SK-N-SH (cell line): ENCODE measurements at regions not wholly inside any gene's neighbourhood (a gene's known extent, or its start where the extent isn't known, plus 50 kb on each side); places are given as distances from the start of the nearest gene placed in this dataset.

Experiments
- CTCF ChIA-PET: fragments of 300-600, 350-600 bp; formaldehyde crosslinking; extraction: SDS; loops from one replicate; lab custom pipeline; 2021; lab: Yijun Ruan, JAX
- POLR2A ChIA-PET: fragments of 350-600 bp; sonication (Branson Sonifier 250); formaldehyde crosslinking; extraction: SDS; loops from one replicate; lab custom pipeline; 2020; ENCODE audit warnings: antibody characterized with exemption, inconsistent platforms; lab: Yijun Ruan, JAX
- DNase-seq: peaks from one replicate; pipeline ENCODE4 v3.0.0; 2012
- H2AFZ ChIP-seq: fragments of 200-600 bp; sonication (generic); 2 replicates; pipeline ENCODE4 v1.8.1; 2016; ENCODE audit warnings: antibody characterized with exemption, mild to moderate bottlenecking, low read depth
- H3F3A ChIP-seq: fragments of 200-600 bp; sonication (generic); replicated peaks from 2 replicates; pipeline ENCODE3; 2016; ENCODE audit warnings: antibody characterized with exemption, mild to moderate bottlenecking; ENCODE audit not compliant: insufficient read depth
- H3K27ac ChIP-seq, 2 experiments: fragments of 200-500 bp in 1 of 2; fragments of 200-600 bp in 1 of 2; sonication (Bioruptor generic) in 1 of 2; sonication (generic), shearing (Covaris generic) in 1 of 2; 2 replicates each; pipeline versions ENCODE4 v1.5.1 to v1.6.1; 2014 to 2016; ENCODE audit warnings: low read depth in 2 of 2, inconsistent platforms in 1 of 2, low read length in 1 of 2, mild to moderate bottlenecking in 1 of 2, mixed read lengths in 1 of 2
- H3K27me3 ChIP-seq: fragments of 200-600 bp; sonication (generic), shearing (Covaris generic); 2 replicates; pipeline ENCODE4 v1.6.1; 2016; ENCODE audit warnings: mixed run types; ENCODE audit not compliant: insufficient read depth
- H3K36me3 ChIP-seq, 2 experiments: fragments of 200-500 bp in 1 of 2; fragments of 200-600 bp in 1 of 2; sonication (Bioruptor generic) in 1 of 2; sonication (generic) in 1 of 2; replicated peaks in 1 of 2; 2 replicates each; pipeline versions ENCODE3 to v1.5.1; 2014 to 2016; ENCODE audit warnings: low read length in 1 of 2, mild to moderate bottlenecking in 1 of 2; ENCODE audit not compliant: insufficient read depth in 2 of 2, control insufficient read depth in 1 of 2
- H3K4me1 ChIP-seq, 2 experiments: fragments of 200-500 bp in 1 of 2; fragments of 200-600 bp in 1 of 2; sonication (Bioruptor generic) in 1 of 2; sonication (generic), shearing (Covaris generic) in 1 of 2; 2 replicates each; pipeline versions ENCODE4 v1.5.1 to v1.6.1; 2014 to 2016; ENCODE audit warnings: low read depth in 1 of 2, low read length in 1 of 2, mixed run types in 1 of 2; ENCODE audit not compliant: insufficient read depth in 2 of 2, control insufficient read depth in 1 of 2
- H3K4me2 ChIP-seq: fragments of 200-600 bp; sonication (generic), shearing (Covaris generic); 2 replicates; pipeline ENCODE4 v1.6.1; 2017; ENCODE audit warnings: mixed run types
- H3K4me3 ChIP-seq, 2 experiments: fragments of 200-500 bp in 1 of 2; fragments of 200-600 bp in 1 of 2; sonication (Bioruptor generic) in 1 of 2; sonication (generic), shearing (Covaris generic) in 1 of 2; 2 replicates each; pipeline versions ENCODE4 v1.5.1 to v1.8.1; 2014 to 2016; ENCODE audit warnings: low read depth in 2 of 2, inconsistent platforms in 1 of 2, low read length in 1 of 2, mild to moderate bottlenecking in 1 of 2, mixed read lengths in 1 of 2, moderate library complexity in 1 of 2
- H3K79me2 ChIP-seq: fragments of 200-600 bp; sonication (generic); 2 replicates; pipeline ENCODE4 v1.8.1; 2017; ENCODE audit warnings: mild to moderate bottlenecking; ENCODE audit not compliant: insufficient read depth
- H3K9ac ChIP-seq: fragments of 200-600 bp; sonication (generic); 2 replicates; pipeline ENCODE4 v1.6.1; 2017; ENCODE audit warnings: mixed run types
- H3K9me2 ChIP-seq: fragments of 200-600 bp; sonication (generic); 2 replicates; pipeline ENCODE4 v1.6.1; 2017; ENCODE audit warnings: mixed run types
- H3K9me3 ChIP-seq: fragments of 200-600 bp; sonication (generic); 2 replicates; pipeline ENCODE4 v1.6.1; 2017; ENCODE audit warnings: mixed run types, mild to moderate bottlenecking, moderate library complexity
- H4K20me1 ChIP-seq: fragments of 200-600 bp; sonication (generic); 2 replicates; pipeline ENCODE4 v1.6.1; 2017; ENCODE audit warnings: mild to moderate bottlenecking, mixed run types; ENCODE audit not compliant: insufficient read depth
- ELF1 ChIP-seq: IDR thresholded peaks from 2 replicates; pipeline ENCODE4 v1.4.0; 2012
- EZH2phosphoT487 ChIP-seq: fragments of 200-600 bp; sonication (generic); IDR thresholded peaks from 2 replicates; pipeline ENCODE4 v1.6.1; 2017; ENCODE audit warnings: low read depth, mixed run types, mild to moderate bottlenecking, antibody characterized with exemption, moderate library complexity, borderline replicate concordance
- FOSL2 ChIP-seq: IDR thresholded peaks from 2 replicates; pipeline ENCODE4 v1.4.0; 2012; ENCODE audit warnings: low read depth, mild to moderate bottlenecking, moderate library complexity, borderline replicate concordance
- FOXM1 ChIP-seq: IDR thresholded peaks from 2 replicates; pipeline ENCODE4 v1.4.0; 2012; ENCODE audit warnings: low read depth, mild to moderate bottlenecking
- GABPA ChIP-seq: IDR thresholded peaks from 2 replicates; pipeline ENCODE4 v1.4.0; 2012; ENCODE audit warnings: low read depth, mild to moderate bottlenecking
- GATA2 ChIP-seq: sonication (generic); formaldehyde crosslinking; IDR thresholded peaks from 2 replicates; pipeline ENCODE4 v1.5.0; 2020; ENCODE audit warnings: mild to moderate bottlenecking, missing genetic modification reagents
- MAX ChIP-seq: IDR thresholded peaks from 2 replicates; pipeline ENCODE4 v1.4.0; 2012; ENCODE audit warnings: low read depth
- NRF1 ChIP-seq: IDR thresholded peaks from 2 replicates; pipeline ENCODE4 v1.6.1; 2012; ENCODE audit warnings: low read depth, mild to moderate bottlenecking, low read length
- POLR2AphosphoS5 ChIP-seq: IDR thresholded peaks from 2 replicates; pipeline ENCODE4 v1.6.1; 2012; ENCODE audit warnings: low read depth, low read length
- RAD21 ChIP-seq: IDR thresholded peaks from 2 replicates; pipeline ENCODE4 v1.6.1; 2012; ENCODE audit warnings: mild to moderate bottlenecking, low read length
- RCOR1 ChIP-seq: fragments of 150-350 bp; IDR thresholded peaks from 2 replicates; pipeline ENCODE4 v1.6.1; 2017; ENCODE audit warnings: antibody characterized with exemption, low read length
- RFX5 ChIP-seq: IDR thresholded peaks from 2 replicates; pipeline ENCODE4 v1.6.1; 2012; ENCODE audit warnings: mild to moderate bottlenecking, improper control_type of control experiment, low read length
- RXRA ChIP-seq: IDR thresholded peaks from 2 replicates; pipeline ENCODE4 v1.4.0; 2012; ENCODE audit warnings: low read depth, mild to moderate bottlenecking, borderline replicate concordance
- TAF1 ChIP-seq: IDR thresholded peaks from 2 replicates; pipeline ENCODE4 v1.6.1; 2012; ENCODE audit warnings: low read depth, mild to moderate bottlenecking, low read length, moderate library complexity, borderline replicate concordance
- TCF12 ChIP-seq: IDR thresholded peaks from 2 replicates; pipeline ENCODE4 v1.4.0; 2012
- TEAD4 ChIP-seq: IDR thresholded peaks from 2 replicates; pipeline ENCODE4 v1.4.0; 2012; ENCODE audit warnings: mild to moderate bottlenecking, borderline replicate concordance; ENCODE audit not compliant: insufficient read depth
- YY1 ChIP-seq: IDR thresholded peaks from 2 replicates; pipeline ENCODE4 v1.4.0; 2012; ENCODE audit warnings: low read depth, mild to moderate bottlenecking
- ZBTB33 ChIP-seq: IDR thresholded peaks from 2 replicates; pipeline ENCODE4 v1.4.0; 2012; ENCODE audit warnings: low read depth, borderline replicate concordance
- whole genome bisulfite sequencing: methylation state at CpG from one replicate; pipeline ENCODE4 v1.1.6; 2017; ENCODE audit warnings: low lambda C conversion rate; 5-methylcytosine and 5-hydroxymethylcytosine counted together
- TF ChIP-seq, protein P1 (sequence below): fragments of 150-350 bp; IDR thresholded peaks from 2 replicates; pipeline ENCODE4 v1.6.1; 2017; ENCODE audit warnings: antibody characterized with exemption, low read length, low read depth, borderline replicate concordance
- TF ChIP-seq, protein P2 (sequence below): IDR thresholded peaks from 2 replicates; pipeline ENCODE4 v1.4.0; 2012; ENCODE audit warnings: low read depth, borderline replicate concordance

DNA sequence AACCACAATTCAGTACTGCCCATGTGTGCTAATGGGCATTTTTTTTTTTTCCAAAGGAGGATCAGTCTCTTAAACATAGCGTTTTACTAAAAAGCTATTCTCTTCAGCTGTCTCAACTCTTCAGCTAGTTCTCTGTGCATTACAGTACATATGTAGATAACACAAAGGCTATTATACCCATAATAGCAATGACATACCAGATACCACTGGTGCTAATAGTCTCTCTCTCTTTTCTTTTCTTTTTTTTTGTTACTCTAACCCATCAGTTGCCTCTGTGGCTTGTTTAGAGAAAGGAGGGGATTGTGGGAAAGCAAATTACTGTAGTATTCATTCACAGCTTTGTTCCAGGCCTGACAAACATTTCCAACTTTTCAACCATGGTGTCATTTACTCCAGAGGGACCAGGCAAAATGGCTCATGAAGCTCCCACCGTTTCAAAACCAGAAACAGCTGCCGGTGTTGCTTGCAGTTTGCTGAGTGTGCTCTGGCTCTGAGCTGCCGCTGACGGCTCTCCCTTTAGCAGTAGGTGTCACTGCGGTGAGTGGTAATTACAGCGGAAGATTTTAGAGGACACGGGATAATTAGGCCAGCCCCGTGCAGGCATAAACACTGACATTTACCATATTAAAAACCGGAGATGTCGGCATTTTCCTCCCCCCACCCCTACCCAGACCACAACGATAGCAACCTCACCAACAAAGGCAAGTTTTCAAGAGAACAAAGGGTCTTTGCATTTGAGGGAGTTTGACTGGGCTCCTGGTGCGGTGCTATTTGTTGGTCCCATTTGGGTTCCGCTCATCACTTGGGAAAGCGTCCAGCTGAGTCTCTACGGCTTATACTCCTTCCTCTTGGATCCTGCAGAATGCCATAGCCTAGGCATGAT is 1005.5 kb downstream of the KCNMA1 start:
- WGBS, result 82% methylated on average over 16 of the region's 16 CpGs
- Histone ChIP-seq H3K27me3 (no peaks in the 10 kb centered on the region; the same call in 1 of the 2 replicates), H3K4me2 (no peak overlapping the region), H3K36me3 (no peaks in the 10 kb centered on the region), H3K27ac (no peak overlapping the region), H3K4me1 (no peaks in the 10 kb centered on the region; a peak in 1 of 4 replicates), H3F3A (no peaks in the 10 kb centered on the region), H3K9me2 (no peaks in the 10 kb centered on the region), H4K20me1 (no peaks in the 10 kb centered on the region), H3K9me3 (no peaks in the 10 kb centered on the region), H3K79me2 (no peaks in the 10 kb centered on the region), H3K9ac (no peak overlapping the region), H3K4me3 (no peak overlapping the region), H2AFZ (no peak overlapping the region)
- no peak for DNase-seq
- ChIA-PET POLR2A (no interaction called here), CTCF (no interaction called here)
- TF ChIP-seq, protein P1, sequence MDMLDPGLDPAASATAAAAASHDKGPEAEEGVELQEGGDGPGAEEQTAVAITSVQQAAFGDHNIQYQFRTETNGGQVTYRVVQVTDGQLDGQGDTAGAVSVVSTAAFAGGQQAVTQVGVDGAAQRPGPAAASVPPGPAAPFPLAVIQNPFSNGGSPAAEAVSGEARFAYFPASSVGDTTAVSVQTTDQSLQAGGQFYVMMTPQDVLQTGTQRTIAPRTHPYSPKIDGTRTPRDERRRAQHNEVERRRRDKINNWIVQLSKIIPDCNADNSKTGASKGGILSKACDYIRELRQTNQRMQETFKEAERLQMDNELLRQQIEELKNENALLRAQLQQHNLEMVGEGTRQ, result no peak
- TF ChIP-seq GATA2 (CRISPR knock-in tag) (no peak), TEAD4 (no peak), FOSL2 (no peak), EZH2phosphoT487 (no peak), FOXM1 (no peak), ELF1 (no peak), RXRA (no peak), GABPA (no peak), MAX (no peak), TCF12 (no peak), NRF1 (no peak), ZBTB33 (no peak), RAD21 (no peak), TAF1 (no peak), RCOR1 (no peak), YY1 (no peak), POLR2AphosphoS5 (no peak), RFX5 (no peak)
- TF ChIP-seq, protein P2, sequence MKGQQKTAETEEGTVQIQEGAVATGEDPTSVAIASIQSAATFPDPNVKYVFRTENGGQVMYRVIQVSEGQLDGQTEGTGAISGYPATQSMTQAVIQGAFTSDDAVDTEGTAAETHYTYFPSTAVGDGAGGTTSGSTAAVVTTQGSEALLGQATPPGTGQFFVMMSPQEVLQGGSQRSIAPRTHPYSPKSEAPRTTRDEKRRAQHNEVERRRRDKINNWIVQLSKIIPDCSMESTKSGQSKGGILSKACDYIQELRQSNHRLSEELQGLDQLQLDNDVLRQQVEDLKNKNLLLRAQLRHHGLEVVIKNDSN, result no peak
